ENCODE measurements at regions not wholly inside any gene's neighbourhood (a gene's known extent, or its start where the extent isn't known, plus 50 kb on each side); places are given as distances from the start of the nearest gene placed in this dataset.

DNA sequence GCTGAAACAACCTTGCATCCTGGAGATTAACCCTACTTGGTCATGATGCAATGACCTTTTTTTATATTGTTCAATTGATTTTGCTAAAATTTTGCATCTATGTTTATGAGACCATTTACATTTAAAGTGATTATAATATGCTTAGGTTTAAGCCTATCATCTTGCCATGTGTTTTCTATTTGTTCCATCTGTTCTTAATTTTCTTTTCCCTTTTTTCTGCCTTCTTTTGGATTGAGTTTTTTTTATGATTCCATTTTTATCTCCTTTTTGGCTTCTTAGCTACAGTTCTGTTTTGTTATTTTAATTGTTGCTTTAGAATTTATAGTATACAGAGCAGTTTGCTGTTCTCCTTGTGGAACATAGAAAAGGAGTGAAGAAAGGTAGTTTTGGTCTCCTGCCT is 385.1 kb upstream of the USP24 start:
- Mint-ChIP-seq H3K4me3 (no peak overlapping the region), H3K9me3 (peaks cover 25% of the 10 kb centered on the region), H3K27me3 (no peaks in the 10 kb centered on the region), H3K4me1 (ENCODE audit: unreplicated experiment) (peaks cover 10% of the 10 kb centered on the region), H3K36me3 (no peaks in the 10 kb centered on the region), H3K27ac (no peak overlapping the region)
- DNase-seq (ENCODE audit: extremely low spot score, unreplicated experiment) = no peak
- TF ChIP-seq, protein P1, sequence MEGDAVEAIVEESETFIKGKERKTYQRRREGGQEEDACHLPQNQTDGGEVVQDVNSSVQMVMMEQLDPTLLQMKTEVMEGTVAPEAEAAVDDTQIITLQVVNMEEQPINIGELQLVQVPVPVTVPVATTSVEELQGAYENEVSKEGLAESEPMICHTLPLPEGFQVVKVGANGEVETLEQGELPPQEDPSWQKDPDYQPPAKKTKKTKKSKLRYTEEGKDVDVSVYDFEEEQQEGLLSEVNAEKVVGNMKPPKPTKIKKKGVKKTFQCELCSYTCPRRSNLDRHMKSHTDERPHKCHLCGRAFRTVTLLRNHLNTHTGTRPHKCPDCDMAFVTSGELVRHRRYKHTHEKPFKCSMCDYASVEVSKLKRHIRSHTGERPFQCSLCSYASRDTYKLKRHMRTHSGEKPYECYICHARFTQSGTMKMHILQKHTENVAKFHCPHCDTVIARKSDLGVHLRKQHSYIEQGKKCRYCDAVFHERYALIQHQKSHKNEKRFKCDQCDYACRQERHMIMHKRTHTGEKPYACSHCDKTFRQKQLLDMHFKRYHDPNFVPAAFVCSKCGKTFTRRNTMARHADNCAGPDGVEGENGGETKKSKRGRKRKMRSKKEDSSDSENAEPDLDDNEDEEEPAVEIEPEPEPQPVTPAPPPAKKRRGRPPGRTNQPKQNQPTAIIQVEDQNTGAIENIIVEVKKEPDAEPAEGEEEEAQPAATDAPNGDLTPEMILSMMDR (conservative IDR thresholded peaks at IDR 0.05) = no peak

DNA sequence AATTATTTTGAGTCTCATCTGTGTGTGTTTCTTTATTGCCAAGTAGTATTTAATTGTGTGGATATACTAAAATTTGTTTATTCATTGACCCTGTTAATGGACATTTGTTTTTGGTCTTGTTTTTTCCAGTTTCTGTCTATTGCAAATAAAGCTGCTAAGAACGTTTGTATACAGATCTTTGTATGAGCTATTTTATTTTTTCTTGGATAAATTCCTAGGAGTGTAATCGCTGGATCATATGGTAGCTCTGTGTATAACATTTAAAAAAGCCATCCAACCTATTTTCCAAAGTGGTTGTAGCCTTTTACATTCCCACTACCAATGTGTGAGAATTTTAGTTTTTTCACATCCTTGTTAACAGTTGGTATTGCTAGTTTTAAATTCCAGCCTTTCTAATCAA is 382.7 kb upstream of the USP24 start:
- Mint-ChIP-seq H3K36me3 (no peaks in the 10 kb centered on the region), H3K27me3 (no peaks in the 10 kb centered on the region), H3K9me3 (peaks cover 25% of the 10 kb centered on the region), H3K4me1 (ENCODE audit: unreplicated experiment) (peaks cover 8% of the 10 kb centered on the region), H3K4me3 (no peak overlapping the region), H3K27ac (no peak overlapping the region)
- TF ChIP-seq, protein P1 (conservative IDR thresholded peaks at IDR 0.05) = no peak
- no peak for DNase-seq (ENCODE audit: extremely low spot score, unreplicated experiment)

DNA sequence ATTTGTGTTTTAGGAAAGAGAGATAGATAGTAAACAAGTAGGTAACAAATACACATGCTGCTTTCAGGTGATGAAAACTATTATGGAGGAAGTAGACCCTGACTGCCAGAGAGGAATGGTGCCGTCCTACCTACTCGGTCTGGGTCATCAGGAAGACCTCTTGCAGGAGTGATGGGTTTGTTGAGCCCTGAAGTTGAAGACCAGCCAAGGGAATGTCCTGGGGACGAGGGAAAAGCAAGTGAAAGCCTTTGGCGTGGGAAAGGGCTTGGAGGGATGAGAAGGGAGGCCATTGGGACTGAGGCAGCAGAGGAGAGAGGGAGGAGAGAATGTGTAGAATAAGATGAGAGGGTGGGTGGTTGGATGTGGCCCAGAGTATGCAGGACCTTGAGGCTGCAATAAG is 379.5 kb upstream of the USP24 start:
- no peaks in the 10 kb centered on the region for H3K27me3 Mint-ChIP-seq
- TF ChIP-seq, protein P1 (conservative IDR thresholded peaks at IDR 0.05) = no peak
- no peak overlapping the region for H3K27ac Mint-ChIP-seq
- no peaks in the 10 kb centered on the region for H3K36me3 Mint-ChIP-seq
- H3K9me3 Mint-ChIP-seq = peaks cover 17% of the 10 kb centered on the region
- H3K4me1 Mint-ChIP-seq (ENCODE audit: unreplicated experiment) = peaks cover 4% of the 10 kb centered on the region
- no peak for DNase-seq (ENCODE audit: extremely low spot score, unreplicated experiment)
- no peak overlapping the region for H3K4me3 Mint-ChIP-seq

DNA sequence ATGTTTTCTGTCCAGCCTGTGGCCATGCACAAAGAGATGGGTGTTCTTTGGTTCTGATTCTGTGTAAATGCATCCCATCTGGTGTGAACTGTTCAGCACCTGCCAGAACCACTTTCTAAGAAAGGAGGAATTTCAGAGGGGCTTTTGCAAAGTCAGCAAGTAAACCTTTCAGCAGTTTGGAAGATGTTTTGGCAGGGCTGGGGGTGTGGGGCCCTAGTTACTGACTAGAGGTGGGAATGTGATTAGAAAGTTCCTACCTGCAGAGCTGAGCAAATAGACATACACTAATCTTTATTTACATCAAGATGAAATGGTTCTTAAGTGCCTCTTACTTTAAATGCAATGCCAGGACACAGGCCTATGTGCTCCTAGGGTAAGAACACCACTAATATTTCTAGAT is 378.1 kb upstream of the USP24 start:
- TF ChIP-seq, protein P1 (conservative IDR thresholded peaks at IDR 0.05) = no peak
- Mint-ChIP-seq H3K4me3 (no peak overlapping the region), H3K9me3 (peaks cover 15% of the 10 kb centered on the region), H3K27ac (no peak overlapping the region), H3K27me3 (no peaks in the 10 kb centered on the region), H3K4me1 (ENCODE audit: unreplicated experiment) (peaks cover 4% of the 10 kb centered on the region), H3K36me3 (no peaks in the 10 kb centered on the region)
- DNase-seq (ENCODE audit: extremely low spot score, unreplicated experiment) = no peak

DNA sequence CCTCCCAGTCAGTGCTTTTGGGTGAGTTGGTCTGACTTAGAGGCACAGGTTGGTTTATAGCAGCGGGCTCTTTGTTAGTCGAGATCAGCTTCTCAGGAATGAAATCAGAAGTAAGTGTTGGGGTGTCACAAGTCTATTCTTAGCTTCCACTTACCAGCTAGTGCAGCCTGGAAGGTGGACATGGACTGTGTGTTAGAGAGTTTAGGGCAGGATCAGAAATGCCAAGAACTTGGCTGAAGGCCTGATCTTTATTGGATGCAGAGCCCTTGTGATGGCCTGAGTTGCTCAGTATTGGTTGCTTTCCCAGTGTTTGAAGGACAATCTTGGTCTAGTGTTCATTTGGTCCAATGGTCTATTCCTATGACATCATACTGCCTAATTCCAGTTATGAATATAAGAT is 377.0 kb upstream of the USP24 start:
- peaks cover 14% of the 10 kb centered on the region for H3K9me3 Mint-ChIP-seq
- H3K27me3 Mint-ChIP-seq = no peaks in the 10 kb centered on the region
- no peak overlapping the region for H3K4me3 Mint-ChIP-seq
- DNase-seq (ENCODE audit: extremely low spot score, unreplicated experiment) = no peak
- H3K27ac Mint-ChIP-seq = no peak overlapping the region
- H3K4me1 Mint-ChIP-seq (ENCODE audit: unreplicated experiment) = peaks cover 4% of the 10 kb centered on the region
- TF ChIP-seq, protein P1 (conservative IDR thresholded peaks at IDR 0.05) = no peak
- H3K36me3 Mint-ChIP-seq = no peaks in the 10 kb centered on the region

DNA sequence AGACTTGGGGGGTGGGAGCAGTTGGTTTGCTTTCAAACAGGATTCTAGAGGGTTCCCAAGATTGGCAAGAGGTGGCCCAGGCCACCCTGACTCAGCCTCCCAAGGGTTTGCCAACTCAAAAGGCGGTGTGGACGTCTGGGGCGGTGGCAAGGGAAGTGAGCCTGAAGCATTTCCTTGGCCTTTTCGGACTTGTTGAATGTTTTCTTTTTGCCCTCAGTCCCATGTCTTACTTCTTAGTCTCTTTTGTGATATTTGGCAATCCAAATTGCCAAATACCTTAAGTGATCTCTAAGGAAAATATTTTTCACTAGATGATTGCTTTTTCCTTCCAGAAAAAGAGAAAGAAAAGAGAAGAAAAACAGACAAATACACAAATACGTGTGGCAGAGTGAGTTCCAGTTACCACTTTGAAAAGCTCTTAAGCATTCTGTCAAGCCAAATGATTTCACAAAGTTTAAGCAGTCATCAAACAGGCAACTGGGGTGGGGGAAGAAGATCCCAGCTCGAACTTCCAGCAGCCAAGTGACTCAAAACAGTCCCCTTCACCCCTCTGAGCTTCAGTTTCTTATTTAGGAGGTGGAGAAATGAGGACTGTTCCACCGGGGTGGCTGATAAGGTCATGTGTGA is 374.6 kb upstream of the USP24 start:
- no peak overlapping the region for H3K4me3 Mint-ChIP-seq
- DNase-seq (ENCODE audit: extremely low spot score, unreplicated experiment) = no peak
- H3K9me3 Mint-ChIP-seq = peaks cover 4% of the 10 kb centered on the region
- TF ChIP-seq, protein P1 (conservative IDR thresholded peaks at IDR 0.05) = no peak
- no peaks in the 10 kb centered on the region for H3K27me3 Mint-ChIP-seq
- no peak overlapping the region for H3K27ac Mint-ChIP-seq
- H3K4me1 Mint-ChIP-seq (ENCODE audit: unreplicated experiment) = peaks cover 10% of the 10 kb centered on the region
- H3K36me3 Mint-ChIP-seq = no peaks in the 10 kb centered on the region
